ENCODE measurements at regions not wholly inside any gene's neighbourhood (a gene's known extent, or its start where the extent isn't known, plus 50 kb on each side); places are given as distances from the start of the nearest gene placed in this dataset.

GRCh38 chr17:11056926-11057325 is 184.1 kb upstream of the SHISA6 start:
- TF ChIP-seq FOXK2 (IDR thresholded peaks at IDR 0.05): no peak
- TF ChIP-seq FOXM1 (IDR thresholded peaks at IDR 0.05; ENCODE audit: borderline replicate concordance): no peak
- no peak for TF ChIP-seq FOXA1 (IDR thresholded peaks at IDR 0.05)
- TF ChIP-seq CTBP1 (IDR thresholded peaks at IDR 0.05; ENCODE audit: borderline replicate concordance): no peak
- no peak for TF ChIP-seq BHLHE40 (IDR thresholded peaks at IDR 0.05; ENCODE audit: borderline replicate concordance)
- no peak for TF ChIP-seq SP1 (IDR thresholded peaks at IDR 0.05)
- TF ChIP-seq L3MBTL2 (conservative IDR thresholded peaks at IDR 0.05): no peak
